GM06990 (cell line): ENCODE measurements at regions not wholly inside any gene's neighbourhood (a gene's known extent, or its start where the extent isn't known, plus 50 kb on each side); places are given as distances from the start of the nearest gene placed in this dataset.

Experiments
- DNase-seq: peaks from one replicate; pipeline ENCODE4 v3.0.0-alpha.2; 2011; ENCODE audit not compliant: insufficient read length; ENCODE audit errors: extremely low read depth
- H3K27me3 ChIP-seq: replicated peaks from 2 replicates; pipeline ENCODE4 v1.6.0; 2011; ENCODE audit warnings: low read length; ENCODE audit not compliant: control insufficient read depth, insufficient read depth
- H3K36me3 ChIP-seq: 2 replicates; pipeline ENCODE4 v1.5.1; 2011; ENCODE audit warnings: low read length; ENCODE audit not compliant: control insufficient read depth, insufficient read depth
- H3K4me3 ChIP-seq: replicated peaks from 2 replicates; pipeline ENCODE4 v1.5.1; 2011; ENCODE audit warnings: low read depth, mild to moderate bottlenecking, control low read depth, low read length
- TF ChIP-seq, protein P1 (sequence below): IDR thresholded peaks from 2 replicates; pipeline ENCODE4 v1.5.1; 2011; ENCODE audit warnings: low read length, control low read depth, mild to moderate bottlenecking, inconsistent platforms; ENCODE audit not compliant: insufficient read depth, poor library complexity, severe bottlenecking

DNA sequence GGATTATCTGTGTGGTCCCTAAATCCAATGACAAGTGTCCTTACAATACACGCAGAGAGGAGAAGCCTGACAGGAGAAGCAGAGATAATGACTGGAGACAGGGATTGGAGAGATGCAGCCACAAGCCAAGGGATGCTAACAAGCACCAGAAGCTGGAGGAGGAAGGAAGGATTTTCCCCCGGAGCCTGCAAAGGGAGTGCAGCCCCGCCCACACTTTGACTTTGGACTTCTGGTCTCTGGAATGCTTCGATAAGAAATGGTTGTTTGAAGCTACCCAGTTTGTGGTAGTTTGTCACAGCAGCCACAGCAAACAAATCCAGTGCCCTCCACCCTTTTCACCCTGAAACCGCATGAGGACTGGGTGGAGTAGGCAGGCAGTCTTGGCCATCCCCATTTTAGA is 77.2 kb upstream of the BOD1 start:
- TF ChIP-seq, protein P1, sequence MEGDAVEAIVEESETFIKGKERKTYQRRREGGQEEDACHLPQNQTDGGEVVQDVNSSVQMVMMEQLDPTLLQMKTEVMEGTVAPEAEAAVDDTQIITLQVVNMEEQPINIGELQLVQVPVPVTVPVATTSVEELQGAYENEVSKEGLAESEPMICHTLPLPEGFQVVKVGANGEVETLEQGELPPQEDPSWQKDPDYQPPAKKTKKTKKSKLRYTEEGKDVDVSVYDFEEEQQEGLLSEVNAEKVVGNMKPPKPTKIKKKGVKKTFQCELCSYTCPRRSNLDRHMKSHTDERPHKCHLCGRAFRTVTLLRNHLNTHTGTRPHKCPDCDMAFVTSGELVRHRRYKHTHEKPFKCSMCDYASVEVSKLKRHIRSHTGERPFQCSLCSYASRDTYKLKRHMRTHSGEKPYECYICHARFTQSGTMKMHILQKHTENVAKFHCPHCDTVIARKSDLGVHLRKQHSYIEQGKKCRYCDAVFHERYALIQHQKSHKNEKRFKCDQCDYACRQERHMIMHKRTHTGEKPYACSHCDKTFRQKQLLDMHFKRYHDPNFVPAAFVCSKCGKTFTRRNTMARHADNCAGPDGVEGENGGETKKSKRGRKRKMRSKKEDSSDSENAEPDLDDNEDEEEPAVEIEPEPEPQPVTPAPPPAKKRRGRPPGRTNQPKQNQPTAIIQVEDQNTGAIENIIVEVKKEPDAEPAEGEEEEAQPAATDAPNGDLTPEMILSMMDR: no peak
- no peak for DNase-seq
- Histone ChIP-seq H3K27me3 (no peaks in the 10 kb centered on the region), H3K36me3 (no peaks in the 10 kb centered on the region), H3K4me3 (no peak overlapping the region)

DNA sequence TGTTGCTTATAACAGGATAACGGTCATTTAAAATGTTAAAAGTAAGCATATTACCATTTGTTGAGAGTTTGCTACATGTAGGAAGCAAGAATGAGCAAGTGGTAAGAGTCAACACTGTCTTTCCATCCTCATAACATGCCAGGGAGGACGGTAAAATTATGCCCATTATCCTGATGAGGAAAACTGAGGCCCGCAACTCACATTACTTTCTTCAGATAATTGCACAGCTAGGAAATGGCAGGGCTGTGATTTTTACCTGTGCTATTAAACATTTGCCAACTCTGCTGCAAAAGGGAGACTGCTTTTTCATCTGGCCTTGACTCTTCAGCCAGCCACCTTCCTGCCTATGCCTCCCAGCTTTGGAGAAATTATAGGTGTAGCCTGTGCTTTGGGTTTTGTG is 79.8 kb upstream of the BOD1 start:
- H3K27me3 ChIP-seq: no peaks in the 10 kb centered on the region
- no peak for DNase-seq
- H3K4me3 ChIP-seq: no peak overlapping the region
- no peaks in the 10 kb centered on the region for H3K36me3 ChIP-seq
- TF ChIP-seq, protein P1: no peak

DNA sequence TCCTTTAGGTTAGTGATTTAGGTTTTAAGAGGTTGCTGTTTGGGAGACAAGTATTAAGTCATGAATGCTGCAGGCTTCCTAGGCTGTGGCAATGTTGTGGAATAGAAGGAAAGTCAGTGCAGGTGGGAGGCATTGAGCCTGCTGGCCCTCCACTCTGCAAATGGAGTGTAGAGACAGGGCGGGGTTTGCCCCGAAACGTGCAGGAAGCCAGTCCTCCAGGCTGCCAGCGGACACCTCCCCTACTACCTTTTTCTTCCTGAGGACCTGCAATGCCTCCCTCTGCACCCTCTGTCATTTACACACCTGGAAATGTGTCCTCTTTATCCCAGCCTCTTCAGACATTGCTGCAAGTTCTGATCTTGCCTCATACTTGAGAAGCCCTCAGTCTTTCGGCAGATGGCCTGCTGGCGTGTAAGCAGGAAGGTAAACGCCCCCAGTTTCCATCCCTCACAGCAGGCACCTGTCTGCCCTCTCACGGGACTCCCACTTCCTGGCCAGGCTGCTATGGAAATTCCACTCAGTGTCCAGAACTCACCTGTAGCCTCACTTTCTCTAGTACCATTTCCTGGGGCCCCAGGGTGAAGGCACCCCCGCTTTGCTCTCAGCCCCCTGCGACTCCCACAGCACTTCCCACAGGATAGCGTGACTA is 81.6 kb upstream of the BOD1 start:
- Histone ChIP-seq H3K4me3 (no peak overlapping the region), H3K27me3 (no peaks in the 10 kb centered on the region), H3K36me3 (no peaks in the 10 kb centered on the region)
- TF ChIP-seq, protein P1: no peak
- DNase-seq: no peak

DNA sequence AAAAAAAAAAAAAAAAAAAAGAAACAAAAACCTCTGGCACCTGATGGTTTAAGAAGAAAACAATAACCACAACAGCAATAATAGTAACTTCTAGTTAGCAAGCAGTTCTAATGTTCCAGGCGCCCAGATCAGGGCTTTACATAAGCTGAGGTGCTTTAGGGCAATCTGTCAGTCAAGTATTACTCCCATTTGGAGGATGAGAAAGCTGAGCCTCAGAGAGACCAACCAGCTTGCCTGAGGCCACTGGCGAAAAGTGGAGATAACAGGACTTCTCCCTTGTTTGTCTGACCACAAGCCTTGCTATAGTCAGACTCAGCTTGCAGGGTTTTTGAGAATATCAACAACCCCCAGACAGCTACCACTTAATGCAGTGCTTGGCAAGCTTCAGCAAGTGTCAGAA is 83.5 kb upstream of the BOD1 start:
- TF ChIP-seq, protein P1: no peak
- Histone ChIP-seq H3K36me3 (no peaks in the 10 kb centered on the region), H3K4me3 (no peak overlapping the region), H3K27me3 (no peaks in the 10 kb centered on the region)
- no peak for DNase-seq

DNA sequence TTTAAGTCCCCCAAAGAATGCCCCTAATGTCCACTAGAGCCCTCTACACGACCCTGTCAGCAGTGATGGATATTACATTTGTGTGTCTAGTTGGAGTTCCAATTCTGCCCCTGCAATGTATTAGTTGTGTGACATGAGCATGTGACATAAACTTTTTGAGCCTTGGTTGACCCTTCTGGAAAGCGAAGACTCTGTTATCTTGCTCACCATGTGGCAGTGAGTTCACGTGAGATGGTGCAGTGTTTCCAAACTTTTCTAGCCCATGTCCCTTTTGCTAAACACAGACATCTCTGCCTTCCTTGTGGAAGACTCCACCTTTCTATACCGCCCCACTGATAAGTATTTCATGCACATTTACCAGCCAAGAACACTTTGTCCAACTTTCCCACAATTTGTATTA is 87.0 kb upstream of the BOD1 start:
- TF ChIP-seq, protein P1: no peak
- no peaks in the 10 kb centered on the region for H3K36me3 ChIP-seq
- no peak overlapping the region for H3K4me3 ChIP-seq
- no peak for DNase-seq
- no peaks in the 10 kb centered on the region for H3K27me3 ChIP-seq
